GM11168 (cell line): ENCODE measurements at regions not wholly inside any gene's neighbourhood (a gene's known extent, or its start where the extent isn't known, plus 50 kb on each side); places are given as distances from the start of the nearest gene placed in this dataset.

Source experiments
- in situ Hi-C: fragments of 300-500 bp; cut with MboI; formaldehyde crosslinking; loops from one replicate; pipeline ENCODE4 v1.12.0; 2022; ENCODE audit warnings: low sequenced_read_pairs; ENCODE audit not compliant: unreplicated experiment

- in situ Hi-C loops = no loop called here
These were observed 318.0 kb upstream of the LMCD1 start for GRCh38 chr3:8183627-8184026.

- in situ Hi-C loops = no loop called here
These were observed 315.4 kb upstream of the LMCD1 start for GRCh38 chr3:8186213-8186612.

- in situ Hi-C loops = no loop called here
These were observed 313.6 kb upstream of the LMCD1 start for GRCh38 chr3:8187996-8188395.

GRCh38 chr3:8189051-8189450, 312.6 kb upstream of the LMCD1 start:
- in situ Hi-C loops = no loop called here

- in situ Hi-C loops = no loop called here
These were observed 310.2 kb upstream of the LMCD1 start for GRCh38 chr3:8191406-8191805.

- in situ Hi-C loops = no loop called here
These were observed 304.2 kb upstream of the LMCD1 start for GRCh38 chr3:8197384-8197783.

- in situ Hi-C loops = no loop called here
These were observed 303.0 kb upstream of the LMCD1 start for GRCh38 chr3:8198605-8199004.

- in situ Hi-C loops = no loop called here
These were observed 300.6 kb upstream of the LMCD1 start for GRCh38 chr3:8200996-8201395.

- in situ Hi-C loops = no loop called here
These were observed 299.7 kb upstream of the LMCD1 start for GRCh38 chr3:8201886-8202285.

- in situ Hi-C loops = no loop called here
These were observed 297.3 kb upstream of the LMCD1 start for GRCh38 chr3:8204331-8204730.

- in situ Hi-C loops = no loop called here
These were observed 296.6 kb upstream of the LMCD1 start for GRCh38 chr3:8204853-8205650.

- in situ Hi-C loops = no loop called here
These were observed 295.7 kb upstream of the LMCD1 start for GRCh38 chr3:8205881-8206280.

GRCh38 chr3:8206971-8207617, 294.5 kb upstream of the LMCD1 start:
- in situ Hi-C loops = no loop called here

GRCh38 chr3:8210882-8211341, 290.7 kb upstream of the LMCD1 start:
- in situ Hi-C loops = no loop called here

GRCh38 chr3:8212794-8213193, 288.8 kb upstream of the LMCD1 start:
- in situ Hi-C loops = no loop called here

- in situ Hi-C loops = no loop called here
These were observed 288.3 kb upstream of the LMCD1 start for GRCh38 chr3:8213286-8213685.

- in situ Hi-C loops = no loop called here
These were observed 285.8 kb upstream of the LMCD1 start for GRCh38 chr3:8215821-8216220.

- in situ Hi-C loops = no loop called here
These were observed 283.2 kb upstream of the LMCD1 start for GRCh38 chr3:8218353-8218940.

- in situ Hi-C loops = no loop called here
These were observed 281.3 kb upstream of the LMCD1 start for GRCh38 chr3:8220291-8220690.

GRCh38 chr3:8223766-8224165, 277.9 kb upstream of the LMCD1 start:
- in situ Hi-C loops = no loop called here

GRCh38 chr3:8224941-8225340, 276.7 kb upstream of the LMCD1 start:
- in situ Hi-C loops = no loop called here
